ENCODE measurements at regions not wholly inside any gene's neighbourhood (a gene's known extent, or its start where the extent isn't known, plus 50 kb on each side); places are given as distances from the start of the nearest gene placed in this dataset.

- H3K9me3 ChIP-seq (ENCODE audit: control insufficient read depth, low read length) = no peaks in the 10 kb centered on the region
- no peak overlapping the region for H3K27ac ChIP-seq (ENCODE audit: insufficient read depth, low read depth, low read length, poor library complexity, severe bottlenecking)
- H3K27me3 ChIP-seq (ENCODE audit: control insufficient read depth, insufficient read depth, low read length, poor library complexity, severe bottlenecking) = no peaks in the 10 kb centered on the region
- 59 to 65% methylated on average over 6 of the region's 6 CpGs for WGBS, 2 experiments
- peaks cover 25% of the 10 kb centered on the region for H3K4me1 ChIP-seq (ENCODE audit: control insufficient read depth, insufficient read depth, low read length)
- H3K4me3 ChIP-seq (ENCODE audit: insufficient read depth, low read depth, low read length) = no peak overlapping the region
- H3K36me3 ChIP-seq (ENCODE audit: control insufficient read depth, insufficient read depth, low read length) = no peaks in the 10 kb centered on the region
Measured at GRCh38 chr6:138576313-138576712, 77.0 kb upstream of the NHSL1 start.

- no peaks in the 10 kb centered on the region for H3K36me3 ChIP-seq (ENCODE audit: control insufficient read depth, insufficient read depth, low read length)
- H3K27ac ChIP-seq (ENCODE audit: insufficient read depth, low read depth, low read length, poor library complexity, severe bottlenecking) = no peak overlapping the region
- no peaks in the 10 kb centered on the region for H3K27me3 ChIP-seq (ENCODE audit: control insufficient read depth, insufficient read depth, low read length, poor library complexity, severe bottlenecking)
- no peak overlapping the region for H3K4me3 ChIP-seq (ENCODE audit: insufficient read depth, low read depth, low read length)
- no peaks in the 10 kb centered on the region for H3K9me3 ChIP-seq (ENCODE audit: control insufficient read depth, low read length)
- WGBS, 2 experiments = 49 to 60% methylated on average over 7 to 8 of the region's 9 CpGs
- H3K4me1 ChIP-seq (ENCODE audit: control insufficient read depth, insufficient read depth, low read length) = peaks cover 21% of the 10 kb centered on the region
Measured at GRCh38 chr6:138577151-138577915, 78.0 kb upstream of the NHSL1 start.

- Histone ChIP-seq H3K36me3 (ENCODE audit: control insufficient read depth, insufficient read depth, low read length) (no peaks in the 10 kb centered on the region), H3K27ac (ENCODE audit: insufficient read depth, low read depth, low read length, poor library complexity, severe bottlenecking) (no peak overlapping the region), H3K27me3 (ENCODE audit: control insufficient read depth, insufficient read depth, low read length, poor library complexity, severe bottlenecking) (no peaks in the 10 kb centered on the region), H3K4me1 (ENCODE audit: control insufficient read depth, insufficient read depth, low read length) (peaks cover 21% of the 10 kb centered on the region), H3K4me3 (ENCODE audit: insufficient read depth, low read depth, low read length) (no peak overlapping the region), H3K9me3 (ENCODE audit: control insufficient read depth, low read length) (no peaks in the 10 kb centered on the region)
- WGBS, 2 experiments = 93 to 94% methylated on average over 4 of the region's 4 CpGs
Measured at GRCh38 chr6:138580040-138580439, 80.7 kb upstream of the NHSL1 start.

DNA sequence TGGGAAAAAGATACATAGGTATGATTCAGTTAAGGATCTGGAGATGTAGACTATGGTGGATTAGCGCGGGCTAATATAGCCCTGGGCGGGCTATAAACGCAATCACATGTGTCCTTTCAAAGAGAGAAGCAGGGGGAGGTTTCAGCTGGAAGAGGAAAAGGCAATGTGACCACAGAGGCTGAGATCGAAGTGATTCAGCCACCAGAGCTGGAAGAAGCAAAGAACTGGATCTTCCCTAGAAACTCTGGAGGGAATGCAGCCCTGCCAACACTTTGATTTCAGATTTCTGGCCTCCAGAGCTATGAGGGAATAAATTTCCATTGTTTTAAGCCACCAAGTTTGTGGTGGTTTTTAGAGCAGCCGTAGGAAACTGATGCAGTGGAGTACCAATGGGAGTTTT is 81.5 kb upstream of the NHSL1 start:
- Histone ChIP-seq H3K36me3 (ENCODE audit: control insufficient read depth, insufficient read depth, low read length) (no peaks in the 10 kb centered on the region), H3K9me3 (ENCODE audit: control insufficient read depth, low read length) (no peaks in the 10 kb centered on the region), H3K4me1 (ENCODE audit: control insufficient read depth, insufficient read depth, low read length) (peaks cover 21% of the 10 kb centered on the region), H3K4me3 (ENCODE audit: insufficient read depth, low read depth, low read length) (no peak overlapping the region), H3K27ac (ENCODE audit: insufficient read depth, low read depth, low read length, poor library complexity, severe bottlenecking) (no peak overlapping the region), H3K27me3 (ENCODE audit: control insufficient read depth, insufficient read depth, low read length, poor library complexity, severe bottlenecking) (no peaks in the 10 kb centered on the region)
- WGBS, 2 experiments = 90 to 91% methylated on average over 6 of the region's 6 CpGs

GRCh38 chr6:138582573-138582972 is 83.3 kb upstream of the NHSL1 start:
- Histone ChIP-seq H3K27me3 (ENCODE audit: control insufficient read depth, insufficient read depth, low read length, poor library complexity, severe bottlenecking) (no peaks in the 10 kb centered on the region), H3K9me3 (ENCODE audit: control insufficient read depth, low read length) (no peaks in the 10 kb centered on the region), H3K27ac (ENCODE audit: insufficient read depth, low read depth, low read length, poor library complexity, severe bottlenecking) (no peak overlapping the region), H3K4me3 (ENCODE audit: insufficient read depth, low read depth, low read length) (no peak overlapping the region), H3K4me1 (ENCODE audit: control insufficient read depth, insufficient read depth, low read length) (peaks cover 6% of the 10 kb centered on the region), H3K36me3 (ENCODE audit: control insufficient read depth, insufficient read depth, low read length) (no peaks in the 10 kb centered on the region)
- WGBS, 2 experiments = 93% methylated on average over 4 of the region's 4 CpGs

DNA sequence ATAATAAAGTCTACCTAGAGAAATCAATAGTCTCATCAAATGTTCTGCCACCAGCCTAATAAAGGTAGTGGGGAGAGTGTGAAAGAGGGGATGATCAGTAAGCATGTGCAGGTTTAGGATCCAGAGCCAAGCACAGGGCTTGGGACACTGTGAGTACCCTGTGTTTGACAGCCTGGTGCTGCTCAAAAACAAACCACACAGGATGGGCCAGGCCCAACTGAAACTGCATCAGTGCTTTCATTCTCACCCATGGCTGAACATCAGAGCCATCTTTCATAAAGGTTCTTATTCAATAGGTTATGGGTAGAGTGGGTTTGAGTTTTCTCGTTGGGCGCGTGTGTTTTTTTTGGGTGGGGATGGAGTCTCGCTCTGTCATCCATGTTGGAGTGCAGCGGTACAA is 87.3 kb upstream of the NHSL1 start:
- Histone ChIP-seq H3K36me3 (ENCODE audit: control insufficient read depth, insufficient read depth, low read length) (no peaks in the 10 kb centered on the region), H3K9me3 (ENCODE audit: control insufficient read depth, low read length) (no peaks in the 10 kb centered on the region), H3K4me3 (ENCODE audit: insufficient read depth, low read depth, low read length) (no peak overlapping the region), H3K27ac (ENCODE audit: insufficient read depth, low read depth, low read length, poor library complexity, severe bottlenecking) (no peak overlapping the region), H3K27me3 (ENCODE audit: control insufficient read depth, insufficient read depth, low read length, poor library complexity, severe bottlenecking) (no peaks in the 10 kb centered on the region), H3K4me1 (ENCODE audit: control insufficient read depth, insufficient read depth, low read length) (no peaks in the 10 kb centered on the region)
- WGBS, 2 experiments = 94 to 95% methylated on average over 5 of the region's 5 CpGs

GRCh38 chr6:138588805-138589434 is 89.6 kb upstream of the NHSL1 start:
- peaks cover 9% of the 10 kb centered on the region for H3K4me1 ChIP-seq (ENCODE audit: control insufficient read depth, insufficient read depth, low read length)
- H3K27ac ChIP-seq (ENCODE audit: insufficient read depth, low read depth, low read length, poor library complexity, severe bottlenecking) = no peak overlapping the region
- H3K36me3 ChIP-seq (ENCODE audit: control insufficient read depth, insufficient read depth, low read length) = no peaks in the 10 kb centered on the region
- WGBS, 2 experiments = 58 to 59% methylated on average over 13 of the region's 13 CpGs
- H3K4me3 ChIP-seq (ENCODE audit: insufficient read depth, low read depth, low read length) = no peak overlapping the region
- H3K27me3 ChIP-seq (ENCODE audit: control insufficient read depth, insufficient read depth, low read length, poor library complexity, severe bottlenecking) = no peaks in the 10 kb centered on the region
- H3K9me3 ChIP-seq (ENCODE audit: control insufficient read depth, low read length) = no peaks in the 10 kb centered on the region

GRCh38 chr6:138590796-138591709 is 91.8 kb upstream of the NHSL1 start:
- Histone ChIP-seq H3K27ac (ENCODE audit: insufficient read depth, low read depth, low read length, poor library complexity, severe bottlenecking) (no peak overlapping the region), H3K36me3 (ENCODE audit: control insufficient read depth, insufficient read depth, low read length) (no peaks in the 10 kb centered on the region), H3K4me3 (ENCODE audit: insufficient read depth, low read depth, low read length) (no peak overlapping the region), H3K4me1 (ENCODE audit: control insufficient read depth, insufficient read depth, low read length) (peaks cover 16% of the 10 kb centered on the region), H3K27me3 (ENCODE audit: control insufficient read depth, insufficient read depth, low read length, poor library complexity, severe bottlenecking) (no peaks in the 10 kb centered on the region), H3K9me3 (ENCODE audit: control insufficient read depth, low read length) (no peaks in the 10 kb centered on the region)
- WGBS, 2 experiments = 44 to 49% methylated on average over 3 of the region's 3 CpGs

DNA sequence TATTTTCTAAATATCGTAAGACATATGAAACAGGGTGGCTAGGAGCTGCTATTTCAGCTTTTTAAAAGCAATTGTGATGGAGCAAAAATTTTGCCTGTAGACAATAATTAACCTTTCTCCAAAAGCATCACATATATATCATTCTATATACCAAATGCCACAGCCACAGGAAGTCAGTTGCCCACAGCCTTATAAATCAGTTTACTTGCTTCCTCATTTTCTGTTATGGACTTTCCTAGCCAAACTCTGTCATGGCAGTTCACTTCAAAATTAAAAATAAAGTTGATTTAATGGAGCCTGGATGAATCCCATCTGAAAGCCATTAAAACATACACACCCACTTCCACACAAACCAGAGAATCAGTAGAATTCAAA is 93.4 kb upstream of the NHSL1 start:
- no peaks in the 10 kb centered on the region for H3K36me3 ChIP-seq (ENCODE audit: control insufficient read depth, insufficient read depth, low read length)
- WGBS, 2 experiments = 89 to 90% methylated on average over 1 of the region's 1 CpG
- H3K4me1 ChIP-seq (ENCODE audit: control insufficient read depth, insufficient read depth, low read length) = peaks cover 16% of the 10 kb centered on the region
- no peaks in the 10 kb centered on the region for H3K27me3 ChIP-seq (ENCODE audit: control insufficient read depth, insufficient read depth, low read length, poor library complexity, severe bottlenecking)
- H3K9me3 ChIP-seq (ENCODE audit: control insufficient read depth, low read length) = no peaks in the 10 kb centered on the region
- H3K4me3 ChIP-seq (ENCODE audit: insufficient read depth, low read depth, low read length) = no peak overlapping the region
- H3K27ac ChIP-seq (ENCODE audit: insufficient read depth, low read depth, low read length, poor library complexity, severe bottlenecking) = no peak overlapping the region
